Prostate gland (tissue), 2 donors: ENCODE measurements at regions not wholly inside any gene's neighbourhood (a gene's known extent, or its start where the extent isn't known, plus 50 kb on each side); places are given as distances from the start of the nearest gene placed in this dataset.

Experiments used
- DNase-seq: peaks from one replicate; pipeline ENCODE4 v3.0.0-alpha.2; 2019; ENCODE audit warnings: low spot score
- H3K27ac ChIP-seq, 2 donors: fragments of 200-600 bp; sonication (generic); 2 replicates each; pipeline ENCODE4 v1.5.1; 2017 to 2019
- H3K27me3 ChIP-seq: fragments of 200-600 bp; sonication (generic); replicated peaks from 2 replicates; pipeline ENCODE4 v1.5.1; 2019; ENCODE audit not compliant: insufficient read depth
- H3K36me3 ChIP-seq, 2 donors: fragments of 200-600 bp; sonication (generic); 1 replicate in 1 of 2; 2 replicates in 1 of 2; pipeline versions ENCODE4 v1.5.1 to v1.8.1; 2017 to 2019
- H3K4me1 ChIP-seq: fragments of 200-600 bp; sonication (generic); replicated peaks from 2 replicates; pipeline ENCODE4 v1.5.1; 2019
- H3K4me3 ChIP-seq, 2 donors: fragments of 200-600 bp; sonication (generic); 2 replicates each; pipeline ENCODE4 v1.5.1; 2017 to 2019
- H3K9me3 ChIP-seq: fragments of 200-600 bp; sonication (generic); 2 replicates; pipeline ENCODE4 v1.5.1; 2017
- CTCF ChIP-seq, 4 experiments: fragments of 200-600 bp in 2 of 4; fragments of 450-650 bp in 2 of 4; sonication (generic) in 2 of 4; IDR thresholded peaks; 1 replicate in 3 of 4; 2 replicates in 1 of 4; pipeline ENCODE4 v1.5.1; 2016 to 2019; ENCODE audit warnings: antibody characterized with exemption in 4 of 4, mild to moderate bottlenecking in 2 of 4, moderate library complexity in 2 of 4
- POLR2A ChIP-seq: fragments of 450-650 bp; IDR thresholded peaks from one replicate; pipeline ENCODE4 v1.6.1; 2016; ENCODE audit warnings: antibody characterized with exemption, mild to moderate bottlenecking
- POLR2AphosphoS5 ChIP-seq: sonication (generic); formaldehyde crosslinking; IDR thresholded peaks from one replicate; pipeline ENCODE4 v1.6.1; 2017; ENCODE audit warnings: antibody characterized with exemption
- WGBS: methylation state at CpG from one replicate; pipeline ENCODE4 v1.1.5; 2018; 5-methylcytosine and 5-hydroxymethylcytosine counted together
- intact Hi-C: fragments of 100-400 bp; cut with DNase I; formaldehyde crosslinking; loops from one replicate; pipeline ENCODE4 v1.14.2; 2022

- TF ChIP-seq POLR2AphosphoS5 (no peak), POLR2A (no peak), CTCF (IDR thresholded peaks at IDR 0.05) (no peak)
- Histone ChIP-seq H3K4me3 (no peak overlapping the region), H3K27ac (no peak overlapping the region), H3K27me3 (no peaks in the 10 kb centered on the region), H3K36me3 (no peaks in the 10 kb centered on the region), H3K4me1 (peaks cover 3% of the 10 kb centered on the region), H3K9me3 (no peaks in the 10 kb centered on the region)
- intact Hi-C loops, result no loop called here
- no peak for DNase-seq
- WGBS, result 97% methylated on average over 1 of the region's 1 CpG
These were observed 236.1 kb downstream of the CETN3 start for GRCh38 chr5:90173299-90174030.

GRCh38 chr5:90171466-90171865, 238.1 kb downstream of the CETN3 start:
- Histone ChIP-seq H3K36me3 (no peaks in the 10 kb centered on the region), H3K9me3 (no peaks in the 10 kb centered on the region), H3K27ac (no peak overlapping the region), H3K4me1 (peaks cover 3% of the 10 kb centered on the region), H3K4me3 (no peak overlapping the region), H3K27me3 (no peaks in the 10 kb centered on the region)
- DNase-seq, result no peak
- no peak for TF ChIP-seq POLR2A
- TF ChIP-seq POLR2AphosphoS5, result no peak
- no peak for TF ChIP-seq CTCF (IDR thresholded peaks at IDR 0.05)
- intact Hi-C loops, result no loop called here
- 0% methylated on average over 1 of the region's 1 CpG for WGBS

- no peak overlapping the region for H3K4me3 ChIP-seq
- TF ChIP-seq POLR2A (no peak), CTCF (IDR thresholded peaks at IDR 0.05) (no peak), POLR2AphosphoS5 (no peak)
- no peak overlapping the region for H3K27ac ChIP-seq
- peaks cover 3% of the 10 kb centered on the region for H3K4me1 ChIP-seq
- DNase-seq, result no peak
- 20% methylated on average over 1 of the region's 1 CpG for WGBS
- no peaks in the 10 kb centered on the region for H3K9me3 ChIP-seq
- no peaks in the 10 kb centered on the region for H3K36me3 ChIP-seq
- intact Hi-C loops, result no loop called here
- no peaks in the 10 kb centered on the region for H3K27me3 ChIP-seq
These were observed 239.3 kb downstream of the CETN3 start for GRCh38 chr5:90170261-90170660.

GRCh38 chr5:90169078-90169477, 240.5 kb downstream of the CETN3 start:
- intact Hi-C loops, result no loop called here
- DNase-seq, result no peak
- TF ChIP-seq CTCF (IDR thresholded peaks at IDR 0.05) (no peak), POLR2A (no peak), POLR2AphosphoS5 (no peak)
- Histone ChIP-seq H3K36me3 (no peaks in the 10 kb centered on the region), H3K4me1 (peaks cover 3% of the 10 kb centered on the region), H3K27ac (peak overlapping the region in 1 of 2 donors; percentile 11), H3K9me3 (no peaks in the 10 kb centered on the region), H3K27me3 (no peaks in the 10 kb centered on the region), H3K4me3 (no peak overlapping the region)
- 54% methylated on average over 2 of the region's 2 CpGs for WGBS

GRCh38 chr5:90168399-90168798, 241.2 kb downstream of the CETN3 start:
- intact Hi-C loops, result no loop called here
- 98% methylated on average over 2 of the region's 2 CpGs for WGBS
- Histone ChIP-seq H3K27me3 (no peaks in the 10 kb centered on the region), H3K4me1 (peaks cover 3% of the 10 kb centered on the region), H3K9me3 (no peaks in the 10 kb centered on the region), H3K36me3 (no peaks in the 10 kb centered on the region), H3K4me3 (no peak overlapping the region), H3K27ac (no peak overlapping the region)
- TF ChIP-seq POLR2A, result no peak
- no peak for TF ChIP-seq CTCF (IDR thresholded peaks at IDR 0.05)
- no peak for TF ChIP-seq POLR2AphosphoS5
- no peak for DNase-seq
